ENCODE measurements at regions not wholly inside any gene's neighbourhood (a gene's known extent, or its start where the extent isn't known, plus 50 kb on each side); places are given as distances from the start of the nearest gene placed in this dataset.

DNA sequence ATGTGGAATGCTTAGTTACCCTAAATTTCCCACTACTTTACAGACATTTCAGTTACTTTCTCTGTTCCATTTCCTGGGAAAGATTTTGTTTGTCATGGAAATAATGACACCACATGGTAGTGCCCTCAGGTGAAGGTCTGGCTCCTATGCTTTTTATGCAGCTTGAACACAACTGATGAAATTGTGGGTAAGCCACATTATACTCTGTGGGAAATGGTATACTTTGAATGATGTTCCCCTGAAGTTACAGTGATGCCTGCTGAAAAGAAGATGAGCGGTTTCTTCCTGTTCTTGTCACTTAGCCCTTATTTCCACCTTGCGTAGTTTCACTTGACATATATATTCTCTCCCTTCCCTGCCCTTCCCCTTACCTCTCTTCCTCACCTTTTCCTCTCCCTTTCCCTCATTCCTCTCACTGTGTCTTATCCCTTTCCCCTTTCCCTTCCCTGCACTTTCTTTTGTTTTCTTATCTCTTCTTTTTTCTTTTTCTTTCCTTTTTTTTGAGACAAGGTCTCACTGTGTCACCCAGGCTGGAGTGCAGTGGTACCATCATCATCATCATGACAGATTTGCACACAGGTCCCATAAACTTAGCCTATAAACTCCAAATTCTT, 280.8 kb upstream of the IL12B start:
- H3K4me1 Mint-ChIP-seq (ENCODE audit: low read depth): no peaks in the 10 kb centered on the region
- no peak overlapping the region for H3K27ac Mint-ChIP-seq
- H3K4me3 Mint-ChIP-seq: no peak overlapping the region
- no peak for DNase-seq
- TF ChIP-seq, protein P1, sequence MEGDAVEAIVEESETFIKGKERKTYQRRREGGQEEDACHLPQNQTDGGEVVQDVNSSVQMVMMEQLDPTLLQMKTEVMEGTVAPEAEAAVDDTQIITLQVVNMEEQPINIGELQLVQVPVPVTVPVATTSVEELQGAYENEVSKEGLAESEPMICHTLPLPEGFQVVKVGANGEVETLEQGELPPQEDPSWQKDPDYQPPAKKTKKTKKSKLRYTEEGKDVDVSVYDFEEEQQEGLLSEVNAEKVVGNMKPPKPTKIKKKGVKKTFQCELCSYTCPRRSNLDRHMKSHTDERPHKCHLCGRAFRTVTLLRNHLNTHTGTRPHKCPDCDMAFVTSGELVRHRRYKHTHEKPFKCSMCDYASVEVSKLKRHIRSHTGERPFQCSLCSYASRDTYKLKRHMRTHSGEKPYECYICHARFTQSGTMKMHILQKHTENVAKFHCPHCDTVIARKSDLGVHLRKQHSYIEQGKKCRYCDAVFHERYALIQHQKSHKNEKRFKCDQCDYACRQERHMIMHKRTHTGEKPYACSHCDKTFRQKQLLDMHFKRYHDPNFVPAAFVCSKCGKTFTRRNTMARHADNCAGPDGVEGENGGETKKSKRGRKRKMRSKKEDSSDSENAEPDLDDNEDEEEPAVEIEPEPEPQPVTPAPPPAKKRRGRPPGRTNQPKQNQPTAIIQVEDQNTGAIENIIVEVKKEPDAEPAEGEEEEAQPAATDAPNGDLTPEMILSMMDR (IDR thresholded peaks at IDR 0.05): no peak
- H3K9me3 Mint-ChIP-seq: no peaks in the 10 kb centered on the region
- no peaks in the 10 kb centered on the region for H3K36me3 Mint-ChIP-seq (ENCODE audit: low read depth)
- H3K27me3 Mint-ChIP-seq (ENCODE audit: insufficient read depth): peaks cover 5% of the 10 kb centered on the region

DNA sequence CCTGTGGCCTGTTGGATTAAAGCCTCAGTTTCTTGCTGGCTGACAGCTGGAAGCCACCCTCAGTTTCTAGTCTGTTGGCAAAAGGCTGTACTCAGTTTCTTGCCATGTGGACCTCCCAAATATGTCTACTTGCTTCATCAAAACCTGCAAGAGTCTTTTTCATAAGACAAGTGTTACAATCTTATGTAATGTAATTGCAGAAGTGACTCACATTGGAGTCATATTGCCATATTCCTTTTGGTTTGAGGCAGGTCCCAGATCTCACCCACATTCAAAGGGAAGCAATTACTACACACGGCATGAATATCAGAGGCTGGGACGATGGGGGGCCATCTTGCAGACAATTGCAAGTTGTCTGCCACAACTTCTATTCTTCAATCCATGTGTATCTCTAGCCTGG, 286.7 kb upstream of the IL12B start:
- TF ChIP-seq, protein P1 (IDR thresholded peaks at IDR 0.05): no peak
- no peaks in the 10 kb centered on the region for H3K36me3 Mint-ChIP-seq (ENCODE audit: low read depth)

DNA sequence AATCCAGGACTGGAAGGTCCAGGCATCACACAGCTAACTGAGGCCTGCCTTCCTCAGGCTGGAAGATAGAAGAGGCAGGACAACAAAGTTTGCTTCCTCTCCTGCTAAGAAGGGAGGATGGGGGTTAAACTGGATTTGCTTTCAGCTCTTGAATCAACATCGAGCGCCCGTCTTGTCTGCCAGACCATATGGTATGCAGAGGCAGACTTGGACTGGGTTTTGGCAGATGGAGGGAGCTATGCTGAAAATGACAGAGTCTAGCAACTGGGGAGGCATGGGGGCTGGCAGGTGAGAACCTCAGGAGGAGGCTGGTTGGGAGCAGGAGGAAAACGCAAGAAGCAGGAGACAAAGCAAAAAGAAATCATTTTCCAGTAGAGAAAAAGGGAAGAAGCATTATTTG, 289.5 kb upstream of the IL12B start:
- Mint-ChIP-seq H3K36me3 (ENCODE audit: low read depth) (no peaks in the 10 kb centered on the region), H3K4me1 (ENCODE audit: low read depth) (no peaks in the 10 kb centered on the region), H3K4me3 (no peak overlapping the region), H3K9me3 (peaks cover 4% of the 10 kb centered on the region; the same call in 1 of the 2 replicates), H3K27me3 (ENCODE audit: insufficient read depth) (peaks cover 14% of the 10 kb centered on the region), H3K27ac (no peak overlapping the region; the same call in 1 of the 2 replicates)
- DNase-seq: no peak
- TF ChIP-seq, protein P1 (IDR thresholded peaks at IDR 0.05): no peak

More for the DNA sequence above, 286.7 kb upstream of the IL12B start:
- DNase-seq: no peak
- peaks cover 13% of the 10 kb centered on the region for H3K27me3 Mint-ChIP-seq (ENCODE audit: insufficient read depth)
- 0 out of 2 replicates have a peak, but pooled peaks cover 1% of the 10 kb centered on the region for H3K9me3 Mint-ChIP-seq
- no peaks in the 10 kb centered on the region for H3K4me1 Mint-ChIP-seq (ENCODE audit: low read depth)
- H3K4me3 Mint-ChIP-seq: no peak overlapping the region
- no peak overlapping the region for H3K27ac Mint-ChIP-seq

DNA sequence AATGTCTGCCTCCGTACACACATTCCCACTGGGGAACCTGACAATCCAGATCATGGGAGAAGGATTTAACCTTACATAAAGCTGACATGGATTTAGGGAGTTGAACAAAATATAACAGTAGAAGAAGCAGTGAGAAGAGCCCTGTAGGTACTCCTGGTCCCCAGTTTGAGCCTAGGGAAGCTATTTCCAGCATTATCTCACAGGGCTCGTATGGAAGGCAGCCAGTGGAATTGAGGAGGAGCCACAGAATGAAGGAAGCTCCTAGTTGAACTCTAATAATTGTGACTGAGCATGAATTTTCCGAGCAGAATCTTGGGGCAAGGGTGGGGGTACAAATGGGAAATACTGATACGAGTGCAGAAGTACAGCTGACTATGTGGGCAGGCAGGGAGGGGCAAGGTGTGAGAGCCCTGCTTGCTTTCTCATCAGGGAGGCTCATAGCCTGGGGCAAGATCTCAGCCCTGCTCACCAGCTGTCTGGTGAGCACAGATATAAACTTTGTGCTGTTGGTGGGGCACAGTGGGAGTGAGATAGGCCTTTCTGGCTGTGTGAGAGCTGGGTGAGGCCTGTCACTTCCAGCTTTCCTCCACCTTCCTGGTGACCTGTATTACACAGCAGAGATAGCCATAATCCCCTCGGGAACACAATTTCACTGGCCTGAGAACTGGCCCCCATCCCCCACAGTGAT, 290.7 kb upstream of the IL12B start:
- TF ChIP-seq, protein P1 (IDR thresholded peaks at IDR 0.05): no peak
- Mint-ChIP-seq H3K4me1 (ENCODE audit: low read depth) (no peaks in the 10 kb centered on the region), H3K27ac (no peak overlapping the region), H3K9me3 (peaks cover 4% of the 10 kb centered on the region; the same call in 1 of the 2 replicates), H3K27me3 (ENCODE audit: insufficient read depth) (peaks cover 13% of the 10 kb centered on the region), H3K36me3 (ENCODE audit: low read depth) (no peaks in the 10 kb centered on the region), H3K4me3 (no peak overlapping the region)
- no peak for DNase-seq

DNA sequence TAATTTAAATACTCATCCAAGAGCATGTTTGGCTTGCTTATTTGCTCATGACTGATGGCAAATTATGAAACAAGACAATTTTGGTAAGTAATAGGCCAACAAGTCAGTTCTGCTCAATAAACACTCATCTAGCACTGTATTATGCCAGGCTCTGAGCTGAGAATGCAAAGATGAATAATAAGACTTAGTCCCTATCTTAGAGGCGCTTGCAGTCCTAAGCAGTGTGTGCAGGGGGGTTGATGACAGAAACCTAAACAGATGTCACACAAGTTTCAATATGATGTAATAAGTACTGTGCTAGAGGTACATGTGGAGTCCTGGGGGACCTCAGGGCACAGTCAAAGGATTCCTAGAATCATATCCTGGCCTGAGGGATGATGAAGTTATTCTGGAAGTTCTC, 287.6 kb upstream of the ADRA1B start:
- H3K4me3 Mint-ChIP-seq: no peak overlapping the region
- DNase-seq: no peak
- TF ChIP-seq, protein P1 (IDR thresholded peaks at IDR 0.05): no peak
- no peaks in the 10 kb centered on the region for H3K36me3 Mint-ChIP-seq (ENCODE audit: low read depth)
- H3K27me3 Mint-ChIP-seq (ENCODE audit: insufficient read depth): peaks cover 10% of the 10 kb centered on the region; the same call in 1 of the 2 replicates
- H3K27ac Mint-ChIP-seq: no peak overlapping the region
- H3K9me3 Mint-ChIP-seq: no peaks in the 10 kb centered on the region
- H3K4me1 Mint-ChIP-seq (ENCODE audit: low read depth): no peaks in the 10 kb centered on the region

All from HFFc6 (cell line).